GM12878 (cell line): ENCODE measurements at regions not wholly inside any gene's neighbourhood (a gene's known extent, or its start where the extent isn't known, plus 50 kb on each side); places are given as distances from the start of the nearest gene placed in this dataset.

ENCODE experiments used
- ATAC-seq: fragments of 200-7000 bp; cut with Tn5 transposase; 3 replicates; pipeline ENCODE4 v1.9.1; 2020; ENCODE audit warnings: mild to moderate bottlenecking, moderate library complexity
- BruUV-seq: library from RNA; stranded (reverse); fragments of 400-500 nt; replicated peaks from 2 replicates; lab custom pipeline; 2021; lab: Mats Ljungman, UMichigan
- CTCF ChIA-PET: fragments of 300-600 bp; sonication (Branson Sonifier 250); formaldehyde crosslinking; extraction: SDS; loops from one replicate; lab custom pipeline; 2021; ENCODE audit warnings: inconsistent platforms; lab: Yijun Ruan, JAX
- POLR2A ChIA-PET: fragments of 350-600 bp; formaldehyde crosslinking; extraction: SDS; loops from one replicate; lab custom pipeline; 2021; ENCODE audit warnings: inconsistent platforms; lab: Charles Lee
- RAD21 ChIA-PET: fragments of 300-600 bp; sonication (Branson Sonifier 250); formaldehyde crosslinking; loops from one replicate; lab custom pipeline; 2023; ENCODE audit warnings: antibody characterized with exemption; ENCODE audit not compliant: unreplicated experiment; lab: Charles Lee
- SMC1A ChIA-PET: fragments of 300-600 bp; sonication (Branson Sonifier 250); formaldehyde crosslinking; loops from one replicate; lab custom pipeline; 2023; ENCODE audit not compliant: unreplicated experiment, uncharacterized antibody; lab: Charles Lee
- DNase-seq: peaks from one replicate; pipeline ENCODE4 v3.0.0-alpha.2; 2011; ENCODE audit warnings: low read depth, low spot score
- FAIRE-seq: peaks from 3 replicates; lab custom pipeline; 2011; peaks lifted over from hg19 to GRCh38; lab: Jason Lieb, UNC
- H2AFZ ChIP-seq: 2 replicates; pipeline ENCODE4 v1.6.0; 2011; ENCODE audit warnings: low read depth, low read length, control low read depth; ENCODE audit not compliant: control insufficient read depth
- H3K27ac ChIP-seq: 2 replicates; pipeline ENCODE4 v1.5.1; 2011; ENCODE audit warnings: control low read depth; ENCODE audit not compliant: control insufficient read depth, insufficient read depth
- H3K27me3 ChIP-seq, 2 experiments: replicated peaks in 1 of 2; 2 replicates each; pipeline versions ENCODE4 v1.6.0 to v1.6.1; 2011; ENCODE audit warnings: low read length in 1 of 2; ENCODE audit not compliant: control insufficient read depth in 2 of 2, insufficient read depth in 2 of 2
- H3K36me3 ChIP-seq, 2 experiments: 2 replicates each; pipeline ENCODE4 v1.5.1; 2011; ENCODE audit warnings: low read length in 1 of 2; ENCODE audit not compliant: control insufficient read depth in 2 of 2, insufficient read depth in 2 of 2
- H3K4me1 ChIP-seq: 2 replicates; pipeline ENCODE4 v1.6.1; 2011; ENCODE audit warnings: mild to moderate bottlenecking, low read length, moderate library complexity, mixed read lengths; ENCODE audit not compliant: control insufficient read depth, insufficient read depth
- H3K4me2 ChIP-seq: 2 replicates; pipeline ENCODE4 v1.6.0; 2011; ENCODE audit warnings: control low read depth; ENCODE audit not compliant: control insufficient read depth, insufficient read depth
- H3K4me3 ChIP-seq: fragments of 200-600 bp; sonication (generic); 2 replicates; pipeline ENCODE4 v1.5.1; 2016
- H3K79me2 ChIP-seq: 2 replicates; pipeline ENCODE4 v1.6.0; 2011; ENCODE audit warnings: low read length; ENCODE audit not compliant: control insufficient read depth, insufficient read depth
- H3K9ac ChIP-seq: 2 replicates; pipeline ENCODE4 v1.8.0; 2011; ENCODE audit warnings: low read length, control low read depth, mixed read lengths; ENCODE audit not compliant: control insufficient read depth, insufficient read depth
- H3K9me3 ChIP-seq: replicated peaks from 3 replicates; pipeline ENCODE4 v1.5.1; 2011; ENCODE audit warnings: mild to moderate bottlenecking, low read length; ENCODE audit not compliant: control insufficient read depth, insufficient read depth
- H4K20me1 ChIP-seq: 2 replicates; pipeline ENCODE4 v1.6.0; 2011; ENCODE audit not compliant: control insufficient read depth, insufficient read depth
- EZH2 ChIP-seq: IDR thresholded peaks from 2 replicates; pipeline ENCODE4 v1.6.1; 2012; ENCODE audit warnings: low read depth, mild to moderate bottlenecking, control low read depth, inconsistent platforms, low read length, borderline replicate concordance; ENCODE audit not compliant: control insufficient read depth
- LARP7 ChIP-seq: fragments of 450-650 bp; IDR thresholded peaks from 2 replicates; pipeline ENCODE4 v1.6.1; 2017; ENCODE audit warnings: mild to moderate bottlenecking
- MXI1 ChIP-seq: fragments of 150-350 bp; IDR thresholded peaks from 2 replicates; pipeline ENCODE4 v1.6.1; 2011; ENCODE audit warnings: low read depth, mild to moderate bottlenecking, inconsistent platforms, low read length, improper control_type of control experiment
- RAD51 ChIP-seq: fragments of 450-650 bp; IDR thresholded peaks from 2 replicates; pipeline ENCODE4 v1.6.1; 2016; ENCODE audit warnings: moderate library complexity, mild to moderate bottlenecking, inconsistent platforms
- WGBS: methylation state at CpG from one replicate; pipeline ENCODE4 v1.1.6; 2016; ENCODE audit warnings: low lambda C conversion rate; ENCODE audit not compliant: insufficient replicate concordance, insufficient coverage; ENCODE audit errors: missing lambda C conversion rate; 5-methylcytosine and 5-hydroxymethylcytosine counted together
- in situ Hi-C: fragments of 300-500 bp; cut with MboI; formaldehyde crosslinking; loops from 9 replicates; pipeline ENCODE4 v1.14.3; 2018; ENCODE audit warnings: mixed read lengths
- intact Hi-C: fragments of 100-400 bp; cut with micrococcal nuclease; formaldehyde crosslinking; loops from one replicate; pipeline ENCODE4 v1.14.2; 2022; ENCODE audit not compliant: unreplicated experiment
- TF ChIP-seq, protein P1 (sequence below): fragments of 150-350 bp; IDR thresholded peaks from 2 replicates; pipeline ENCODE4 v1.6.1; 2016; ENCODE audit warnings: low read depth, low read length
- TF ChIP-seq, protein P2 (sequence below), 3 experiments: IDR thresholded peaks in 2 of 3; conservative IDR thresholded peaks in 1 of 3; 2 replicates each; pipeline ENCODE4 v1.5.1; 2011; ENCODE audit warnings: low read depth in 3 of 3, low read length in 3 of 3, mild to moderate bottlenecking in 3 of 3, control low read depth in 2 of 3, moderate library complexity in 2 of 3, inconsistent platforms in 1 of 3, mixed read lengths in 1 of 3; ENCODE audit not compliant: control insufficient read depth in 2 of 3, insufficient read depth in 1 of 3; ENCODE audit errors: extremely low read depth in 1 of 3

DNA sequence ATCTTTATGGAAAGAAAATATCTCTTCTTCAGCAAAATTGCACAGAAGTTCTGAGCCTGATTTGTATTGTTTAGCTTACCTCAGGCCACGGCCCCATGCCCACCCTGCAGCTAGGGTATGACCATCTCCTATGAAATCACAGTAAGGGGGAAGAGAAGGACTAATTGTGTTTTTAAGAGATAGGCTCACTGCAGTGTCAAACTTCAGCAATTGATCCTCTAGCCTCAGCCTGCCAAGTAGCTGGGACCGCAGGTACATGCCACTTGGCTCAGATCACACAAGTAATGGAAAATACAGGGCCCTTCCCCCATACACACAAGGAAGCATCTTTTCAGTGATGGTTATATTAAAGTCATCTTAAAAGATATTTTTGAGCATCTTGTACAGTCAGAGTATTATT, 60.0 kb downstream of the DMAC1 start:
- H3K27ac ChIP-seq: no peak overlapping the region
- ChIA-PET SMC1A (no interaction called here), RAD21 (no interaction called here), CTCF (no interaction called here), POLR2A (interaction anchor here (0.6 kb wide), 1 partner anchor 1214 kb away, joined by 3 read pairs; no protein-coding TSS in a partner anchor)
- no TSS peak for BruUV-seq
- H3K27me3 ChIP-seq: no peaks in the 10 kb centered on the region; a peak in 1 of 4 replicates
- H3K4me1 ChIP-seq: no peaks in the 10 kb centered on the region
- no peak overlapping the region for H3K4me3 ChIP-seq
- no peaks in the 10 kb centered on the region for H3K79me2 ChIP-seq
- DNase-seq (no peak), FAIRE-seq (no peak), ATAC-seq (no peak)
- H4K20me1 ChIP-seq: no peaks in the 10 kb centered on the region
- WGBS: 38% methylated on average over 2 of the region's 2 CpGs
- H2AFZ ChIP-seq: no peak overlapping the region
- no peaks in the 10 kb centered on the region for H3K9me3 ChIP-seq
- H3K4me2 ChIP-seq: no peak overlapping the region
- in situ Hi-C loops: no loop called here
- H3K9ac ChIP-seq: no peak overlapping the region
- intact Hi-C loops: no loop called here
- no peaks in the 10 kb centered on the region for H3K36me3 ChIP-seq
- TF ChIP-seq, protein P1, sequence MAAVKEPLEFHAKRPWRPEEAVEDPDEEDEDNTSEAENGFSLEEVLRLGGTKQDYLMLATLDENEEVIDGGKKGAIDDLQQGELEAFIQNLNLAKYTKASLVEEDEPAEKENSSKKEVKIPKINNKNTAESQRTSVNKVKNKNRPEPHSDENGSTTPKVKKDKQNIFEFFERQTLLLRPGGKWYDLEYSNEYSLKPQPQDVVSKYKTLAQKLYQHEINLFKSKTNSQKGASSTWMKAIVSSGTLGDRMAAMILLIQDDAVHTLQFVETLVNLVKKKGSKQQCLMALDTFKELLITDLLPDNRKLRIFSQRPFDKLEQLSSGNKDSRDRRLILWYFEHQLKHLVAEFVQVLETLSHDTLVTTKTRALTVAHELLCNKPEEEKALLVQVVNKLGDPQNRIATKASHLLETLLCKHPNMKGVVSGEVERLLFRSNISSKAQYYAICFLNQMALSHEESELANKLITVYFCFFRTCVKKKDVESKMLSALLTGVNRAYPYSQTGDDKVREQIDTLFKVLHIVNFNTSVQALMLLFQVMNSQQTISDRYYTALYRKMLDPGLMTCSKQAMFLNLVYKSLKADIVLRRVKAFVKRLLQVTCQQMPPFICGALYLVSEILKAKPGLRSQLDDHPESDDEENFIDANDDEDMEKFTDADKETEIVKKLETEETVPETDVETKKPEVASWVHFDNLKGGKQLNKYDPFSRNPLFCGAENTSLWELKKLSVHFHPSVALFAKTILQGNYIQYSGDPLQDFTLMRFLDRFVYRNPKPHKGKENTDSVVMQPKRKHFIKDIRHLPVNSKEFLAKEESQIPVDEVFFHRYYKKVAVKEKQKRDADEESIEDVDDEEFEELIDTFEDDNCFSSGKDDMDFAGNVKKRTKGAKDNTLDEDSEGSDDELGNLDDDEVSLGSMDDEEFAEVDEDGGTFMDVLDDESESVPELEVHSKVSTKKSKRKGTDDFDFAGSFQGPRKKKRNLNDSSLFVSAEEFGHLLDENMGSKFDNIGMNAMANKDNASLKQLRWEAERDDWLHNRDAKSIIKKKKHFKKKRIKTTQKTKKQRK: no peak
- TF ChIP-seq LARP7: no peak
- TF ChIP-seq, protein P2, sequence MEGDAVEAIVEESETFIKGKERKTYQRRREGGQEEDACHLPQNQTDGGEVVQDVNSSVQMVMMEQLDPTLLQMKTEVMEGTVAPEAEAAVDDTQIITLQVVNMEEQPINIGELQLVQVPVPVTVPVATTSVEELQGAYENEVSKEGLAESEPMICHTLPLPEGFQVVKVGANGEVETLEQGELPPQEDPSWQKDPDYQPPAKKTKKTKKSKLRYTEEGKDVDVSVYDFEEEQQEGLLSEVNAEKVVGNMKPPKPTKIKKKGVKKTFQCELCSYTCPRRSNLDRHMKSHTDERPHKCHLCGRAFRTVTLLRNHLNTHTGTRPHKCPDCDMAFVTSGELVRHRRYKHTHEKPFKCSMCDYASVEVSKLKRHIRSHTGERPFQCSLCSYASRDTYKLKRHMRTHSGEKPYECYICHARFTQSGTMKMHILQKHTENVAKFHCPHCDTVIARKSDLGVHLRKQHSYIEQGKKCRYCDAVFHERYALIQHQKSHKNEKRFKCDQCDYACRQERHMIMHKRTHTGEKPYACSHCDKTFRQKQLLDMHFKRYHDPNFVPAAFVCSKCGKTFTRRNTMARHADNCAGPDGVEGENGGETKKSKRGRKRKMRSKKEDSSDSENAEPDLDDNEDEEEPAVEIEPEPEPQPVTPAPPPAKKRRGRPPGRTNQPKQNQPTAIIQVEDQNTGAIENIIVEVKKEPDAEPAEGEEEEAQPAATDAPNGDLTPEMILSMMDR (IDR thresholded peaks at IDR 0.05 in 2 of 3, conservative IDR thresholded peaks at IDR 0.05 in 1 of 3; ENCODE audit: control insufficient read depth in 2 of 3, extremely low read depth in 1 of 3, insufficient read depth in 1 of 3, low read depth in 3 of 3, low read length in 3 of 3): no peak
- TF ChIP-seq EZH2: no peak
- no peak for TF ChIP-seq MXI1
- no peak for TF ChIP-seq RAD51
